ENCODE measurements at regions not wholly inside any gene's neighbourhood (a gene's known extent, or its start where the extent isn't known, plus 50 kb on each side); places are given as distances from the start of the nearest gene placed in this dataset.
"Not testable (repeated sequence)": the region's sequence is repeated elsewhere in the genome, so short reads cannot be mapped to it uniquely, and the experiment has no call there.

DNA sequence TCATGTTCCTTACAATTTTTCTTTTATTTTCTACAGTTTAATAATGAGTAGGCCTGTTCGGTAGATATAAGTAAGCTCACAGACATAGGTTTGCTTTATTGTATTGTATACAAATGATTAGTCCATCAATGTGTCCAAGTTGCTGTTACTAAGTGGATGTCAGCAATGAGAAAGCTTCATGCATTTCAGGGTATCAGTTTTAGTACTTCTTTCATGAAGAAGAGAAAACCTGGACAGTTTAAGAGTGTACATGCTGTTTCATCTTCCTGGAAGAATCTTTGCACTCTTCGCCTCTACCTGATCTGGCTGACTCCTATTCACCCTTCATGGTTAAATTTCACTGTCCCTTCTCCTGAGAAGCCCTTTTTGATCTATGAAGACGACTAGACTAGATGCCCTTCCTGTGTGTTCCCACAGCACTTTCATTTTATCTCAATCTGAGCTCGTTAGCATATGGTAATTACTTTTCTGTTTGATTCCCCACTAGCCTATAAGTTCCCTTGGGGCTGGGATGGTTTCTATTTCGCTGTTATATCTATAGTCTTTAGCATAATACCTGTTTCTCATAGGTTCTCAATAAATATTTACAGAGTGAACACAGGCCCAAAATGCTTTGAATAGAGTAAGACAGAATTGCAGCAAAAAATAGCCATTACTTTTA, 70.7 kb downstream of the CETN3 start:
- DNase-seq = no peak

- DNase-seq = no peak
Observed at GRCh38 chr5:90337449-90338052, 72.0 kb downstream of the CETN3 start.

DNA sequence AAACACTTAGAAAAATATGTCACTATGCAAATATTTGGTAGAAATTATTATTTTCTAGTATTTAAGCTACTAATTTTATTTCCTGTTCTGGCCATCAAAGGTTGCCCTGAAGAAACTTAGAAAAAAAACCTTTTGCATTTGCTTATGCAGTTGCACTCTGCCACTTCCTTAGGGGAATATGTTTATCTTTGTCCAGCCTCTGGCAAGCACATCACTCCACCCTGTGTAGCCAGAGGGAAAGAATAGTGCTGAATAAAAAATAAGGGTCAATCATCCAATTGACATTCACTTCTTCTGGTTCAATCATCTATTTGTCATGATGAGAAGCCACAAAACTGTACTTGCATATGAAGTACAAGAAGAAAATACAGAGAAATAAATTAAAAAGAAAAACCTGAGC, 72.8 kb downstream of the CETN3 start:
- DNase-seq = no peak

DNA sequence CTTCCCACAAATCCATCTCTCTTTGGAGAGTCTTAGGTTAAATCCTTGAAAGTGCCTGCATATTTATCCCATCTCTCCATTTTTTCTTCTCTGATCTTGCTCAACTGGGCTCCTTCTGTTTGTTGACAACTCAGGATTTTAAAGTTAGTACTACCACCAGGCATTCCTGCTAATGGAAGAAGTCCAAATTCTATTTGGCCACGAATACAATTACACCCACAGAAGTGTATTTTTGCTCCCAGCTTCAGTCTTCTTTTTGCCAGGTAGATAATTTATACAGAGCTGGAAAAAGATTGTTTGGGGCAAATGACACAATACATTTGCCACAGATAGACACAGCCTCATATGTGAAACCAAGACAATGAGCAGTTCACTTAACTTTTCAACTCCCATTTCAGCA, 74.8 kb downstream of the CETN3 start:
- DNase-seq = no peak

- no peak for DNase-seq
Observed at GRCh38 chr5:90329911-90330310, 79.6 kb downstream of the CETN3 start.

DNA sequence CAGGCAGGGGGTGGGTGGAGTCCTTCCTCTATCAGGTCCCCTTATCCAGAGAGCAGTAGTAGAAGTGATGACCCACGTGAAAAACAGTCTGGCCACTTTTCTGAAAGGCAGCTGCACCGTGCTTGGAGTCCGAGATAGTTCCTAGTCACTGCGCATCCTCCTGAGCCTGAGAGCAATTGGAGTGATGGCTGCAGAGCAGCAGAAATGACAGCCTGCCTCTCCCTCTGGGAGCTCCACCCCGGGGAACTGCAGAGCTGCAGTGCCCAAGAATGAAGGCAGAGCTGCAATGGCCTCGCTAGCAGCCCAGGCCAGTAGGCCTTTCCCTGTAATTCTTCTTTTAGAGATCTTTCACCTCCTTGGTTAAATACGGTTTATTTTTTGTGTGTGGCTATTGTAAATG, 82.6 kb downstream of the CETN3 start:
- DNase-seq = no peak

DNA sequence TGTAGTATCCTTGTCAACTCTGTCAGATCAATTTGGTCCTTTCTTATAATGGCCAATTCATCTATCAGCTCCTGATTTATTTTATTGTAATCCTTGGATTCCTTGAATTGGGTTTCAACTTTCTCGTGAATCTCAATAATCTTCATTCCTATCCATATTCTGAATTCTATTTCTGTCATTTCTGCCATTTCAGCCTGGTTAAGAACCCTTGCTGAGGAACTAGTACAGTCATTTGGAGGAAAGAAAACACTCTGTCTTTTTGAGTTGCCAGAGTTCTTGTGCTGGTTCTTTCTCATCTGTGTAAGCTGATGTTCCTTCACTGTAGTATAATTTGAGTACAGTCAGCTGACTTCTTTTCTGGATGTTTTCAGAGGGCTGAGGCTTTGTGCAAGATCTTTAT, 84.5 kb downstream of the CETN3 start:
- DNase-seq = no peak

- DNase-seq = not testable (repeated sequence)
Observed at GRCh38 chr5:90320348-90320747, 89.2 kb downstream of the CETN3 start.

GRCh38 chr5:90312027-90312426, 97.5 kb downstream of the CETN3 start:
- no peak for DNase-seq

- DNase-seq = no peak
Observed at GRCh38 chr5:90311401-90311800, 98.2 kb downstream of the CETN3 start.

DNA sequence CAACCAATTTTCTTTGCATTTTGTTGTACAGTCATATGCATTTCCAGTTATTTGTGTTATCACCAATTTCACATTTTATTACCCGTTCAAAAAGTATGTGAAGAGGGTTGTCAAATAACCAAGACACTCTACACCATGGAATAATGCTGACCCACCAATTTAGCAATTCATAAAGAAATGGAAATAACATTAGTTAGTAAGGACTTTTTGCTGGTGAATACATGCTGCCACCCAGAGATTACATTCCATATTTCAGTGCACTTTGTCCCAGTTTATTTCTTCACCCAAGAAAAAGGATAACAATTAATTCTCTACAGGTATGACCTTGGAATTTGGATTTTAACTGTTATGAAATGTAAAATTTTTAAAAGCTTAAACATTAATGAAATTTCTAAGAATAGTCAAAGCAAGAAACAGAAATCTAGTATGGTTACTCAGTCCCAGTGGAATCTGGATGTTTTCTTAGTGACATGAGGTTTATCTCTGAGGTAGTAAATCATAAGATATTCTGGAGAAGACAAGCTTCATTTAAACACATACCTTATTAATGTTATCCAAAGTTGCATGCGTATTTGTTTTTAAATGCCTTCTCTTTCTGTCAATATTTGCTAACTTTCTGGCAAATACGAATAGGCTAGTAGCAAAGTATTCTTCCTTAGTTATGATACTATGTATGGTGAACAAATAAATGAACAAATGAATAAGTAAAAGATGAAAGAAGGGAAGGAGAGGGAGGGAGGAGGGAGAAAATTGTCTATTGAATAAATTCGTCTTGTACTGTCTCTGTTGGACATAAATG, 100.6 kb downstream of the CETN3 start:
- no peak for DNase-seq

- DNase-seq = no peak
Observed at GRCh38 chr5:90307782-90308181, 101.8 kb downstream of the CETN3 start.

DNA sequence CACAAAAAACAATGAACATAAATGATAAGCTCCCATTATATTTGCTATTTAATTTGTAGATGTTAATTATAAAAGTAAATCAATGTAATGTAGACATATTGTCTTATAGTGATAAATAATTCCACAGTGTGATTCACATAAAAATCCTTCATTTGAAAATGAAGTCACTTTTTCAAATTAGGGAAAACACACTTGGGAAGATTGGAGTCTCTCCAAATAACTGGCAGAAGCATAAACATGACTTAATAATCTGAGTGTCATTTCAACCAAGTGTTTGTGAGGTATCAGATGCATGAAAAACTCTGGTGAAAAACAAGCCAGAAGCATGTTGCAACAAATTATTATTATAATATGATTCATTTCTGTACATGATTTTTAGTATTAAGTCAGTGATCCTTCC, 102.2 kb downstream of the CETN3 start:
- DNase-seq = no peak

DNA sequence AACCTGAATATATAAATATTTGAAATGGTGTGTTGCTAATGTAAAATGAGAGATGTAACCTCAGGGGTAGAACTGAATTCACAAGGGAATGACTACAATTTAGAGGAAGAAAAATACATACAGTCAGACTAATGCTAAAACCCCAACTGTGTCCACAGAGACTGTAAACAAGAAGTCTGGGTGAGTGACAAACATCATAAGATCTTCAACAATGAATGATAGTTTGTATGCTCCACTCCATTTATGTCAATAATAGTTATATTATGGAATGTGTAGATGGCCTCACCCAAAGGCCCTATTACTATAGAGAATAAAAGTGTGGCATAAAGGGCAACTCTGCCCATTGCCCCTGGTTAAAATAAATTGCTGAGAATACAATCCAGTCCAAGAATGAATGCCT, 102.9 kb downstream of the CETN3 start:
- no peak for DNase-seq

- no peak for DNase-seq
Observed at GRCh38 chr5:90305041-90305720, 104.4 kb downstream of the CETN3 start.

DNA sequence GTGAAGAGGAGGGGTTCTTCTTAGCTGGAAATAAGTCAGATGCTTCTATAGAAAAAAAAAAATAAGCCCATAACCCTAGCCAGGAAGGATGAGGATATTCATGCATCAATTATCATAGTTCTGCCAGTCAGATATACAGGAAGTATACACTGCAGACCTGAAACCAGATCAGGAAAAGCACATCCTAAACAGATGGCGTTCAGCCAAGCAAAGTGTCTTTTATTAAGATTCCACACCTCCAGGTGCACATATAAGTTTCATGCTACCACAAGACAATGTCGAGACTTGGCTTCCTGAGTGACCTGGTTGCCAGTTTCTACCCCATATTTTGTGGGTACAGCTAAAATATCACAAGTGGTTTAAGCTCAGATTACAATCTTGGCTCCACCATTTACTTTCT, 108.3 kb downstream of the CETN3 start:
- DNase-seq = no peak

GRCh38 chr5:90297045-90297764, 112.4 kb downstream of the CETN3 start:
- no peak for DNase-seq

DNA sequence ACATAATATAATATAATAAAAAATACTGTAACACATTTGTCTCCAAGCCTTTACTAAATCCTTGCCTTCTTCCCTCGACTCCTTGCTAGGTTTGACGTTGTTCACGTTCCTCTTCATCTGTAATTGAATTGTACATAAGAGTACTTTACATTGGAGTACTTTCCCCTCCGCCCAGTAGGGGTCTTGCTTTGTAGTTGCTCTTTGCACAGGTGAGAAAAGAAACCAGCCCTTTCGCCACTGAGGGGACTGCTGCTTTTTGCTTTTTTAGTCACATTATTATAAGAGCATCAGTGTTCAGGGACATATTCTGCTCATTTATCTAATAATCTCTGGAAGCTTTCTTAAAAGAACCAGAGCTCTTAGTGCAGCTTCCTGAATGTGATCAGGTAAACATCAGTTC, 115.0 kb downstream of the CETN3 start:
- DNase-seq = no peak

- DNase-seq = no peak
Observed at GRCh38 chr5:90293931-90294330, 115.6 kb downstream of the CETN3 start.

- no peak for DNase-seq
Observed at GRCh38 chr5:90290648-90291047, 118.9 kb downstream of the CETN3 start.

- DNase-seq = no peak
Observed at GRCh38 chr5:90289837-90290236, 119.7 kb downstream of the CETN3 start.

- DNase-seq = no peak
Observed at GRCh38 chr5:90287036-90287435, 122.5 kb downstream of the CETN3 start.

DNA sequence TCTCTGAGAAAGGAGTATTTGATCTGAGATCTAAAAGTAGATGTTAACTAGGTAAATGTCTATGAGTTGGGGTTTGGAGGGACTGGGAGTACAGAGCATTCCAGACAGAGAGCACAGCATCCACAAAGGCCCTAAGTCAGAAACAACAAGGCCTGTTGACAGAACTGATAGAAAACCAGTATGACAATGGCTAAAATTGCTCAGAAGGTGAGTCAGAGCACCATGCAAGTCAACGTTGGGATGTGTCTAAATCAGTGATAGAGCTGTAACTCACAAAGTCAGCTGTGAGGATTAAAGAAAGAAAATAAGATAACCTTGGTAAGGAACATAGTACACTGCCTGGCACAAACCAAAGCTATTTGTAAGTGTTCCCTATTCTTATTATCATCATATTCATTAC, 124.0 kb downstream of the CETN3 start:
- DNase-seq = no peak

All from SHP77 treated with DMSO at 0.1 percent for 48 hours (cell line).